BJ (cell line): ENCODE measurements at regions not wholly inside any gene's neighbourhood (a gene's known extent, or its start where the extent isn't known, plus 50 kb on each side); places are given as distances from the start of the nearest gene placed in this dataset.

ENCODE experiments used
- CTCF ChIA-PET: fragments of 350-600 bp; formaldehyde crosslinking; extraction: SDS; loops from one replicate; lab custom pipeline; 2021; ENCODE audit warnings: antibody characterized with exemption, inconsistent platforms; lab: Yijun Ruan, JAX
- POLR2A ChIA-PET: fragments of 300-600 bp; sonication (Branson Sonifier 250); formaldehyde crosslinking; extraction: SDS; loops from one replicate; lab custom pipeline; 2021; ENCODE audit warnings: antibody characterized with exemption; lab: Charles Lee
- DNase-seq: peaks from one replicate; pipeline ENCODE4 v3.0.0-alpha.2; 2011; ENCODE audit warnings: low read depth
- H3K27me3 ChIP-seq: 2 replicates; pipeline ENCODE4 v1.6.0; 2011; ENCODE audit warnings: low read length; ENCODE audit not compliant: control insufficient read depth, insufficient read depth
- H3K36me3 ChIP-seq: 2 replicates; pipeline ENCODE4 v1.5.1; 2011; ENCODE audit warnings: low read length; ENCODE audit not compliant: control insufficient read depth, insufficient read depth
- H3K4me3 ChIP-seq: 2 replicates; pipeline ENCODE4 v1.5.1; 2011; ENCODE audit warnings: low read depth, mild to moderate bottlenecking, control low read depth, low read length
- CTCF ChIP-seq: IDR thresholded peaks from 2 replicates; pipeline ENCODE4 v1.5.1; 2011; ENCODE audit warnings: low read depth, mild to moderate bottlenecking, control low read depth, inconsistent platforms, low read length, moderate library complexity; ENCODE audit not compliant: insufficient read depth

GRCh38 chrY:8726616-8727015 lies 610.6 kb upstream of the TSPY4 start:
- Histone ChIP-seq H3K4me3 (no peak overlapping the region), H3K36me3 (no peaks in the 10 kb centered on the region), H3K27me3 (no peaks in the 10 kb centered on the region)
- ChIA-PET CTCF (no interaction called here), POLR2A (no interaction called here)
- no peak for DNase-seq
- TF ChIP-seq CTCF = no peak

GRCh38 chrY:8729971-8730370 lies 607.3 kb upstream of the TSPY4 start:
- no peak for TF ChIP-seq CTCF
- ChIA-PET POLR2A (no interaction called here), CTCF (no interaction called here)
- DNase-seq = no peak
- Histone ChIP-seq H3K4me3 (no peak overlapping the region), H3K36me3 (no peaks in the 10 kb centered on the region), H3K27me3 (no peaks in the 10 kb centered on the region)

GRCh38 chrY:8741343-8742069 lies 595.8 kb upstream of the TSPY4 start:
- ChIA-PET CTCF (no interaction called here), POLR2A (no interaction called here)
- no peak for TF ChIP-seq CTCF
- Histone ChIP-seq H3K4me3 (no peak overlapping the region), H3K36me3 (no peaks in the 10 kb centered on the region), H3K27me3 (no peaks in the 10 kb centered on the region)
- DNase-seq = no peak

GRCh38 chrY:8764184-8764583 lies 573.1 kb upstream of the TSPY4 start:
- no peak for TF ChIP-seq CTCF
- POLR2A ChIA-PET = no interaction called here

GRCh38 chrY:8781184-8781890 lies 555.9 kb upstream of the TSPY4 start:
- ChIA-PET POLR2A (no interaction called here), CTCF (no interaction called here)
- no peak for TF ChIP-seq CTCF
- Histone ChIP-seq H3K36me3 (no peaks in the 10 kb centered on the region), H3K4me3 (no peak overlapping the region), H3K27me3 (no peaks in the 10 kb centered on the region)
- no peak for DNase-seq

More at GRCh38 chrY:8764184-8764583, 573.1 kb upstream of the TSPY4 start:
- CTCF ChIA-PET = no interaction called here
- Histone ChIP-seq H3K36me3 (no peaks in the 10 kb centered on the region), H3K4me3 (no peak overlapping the region), H3K27me3 (no peaks in the 10 kb centered on the region)
- DNase-seq = no peak
